H1 (cell line): ENCODE measurements at regions not wholly inside any gene's neighbourhood (a gene's known extent, or its start where the extent isn't known, plus 50 kb on each side); places are given as distances from the start of the nearest gene placed in this dataset.

Experiments used
- CTCF ChIA-PET: fragments of 300-600 bp; sonication (Branson Sonifier 250); formaldehyde crosslinking; loops from one replicate; lab custom pipeline; 2021; ENCODE audit not compliant: partially characterized antibody; lab: Charles Lee
- POLR2A ChIA-PET: fragments of 300-600 bp; sonication (Branson Sonifier 250); formaldehyde crosslinking; loops from one replicate; lab custom pipeline; 2021; ENCODE audit warnings: inconsistent platforms; ENCODE audit not compliant: partially characterized antibody; lab: Charles Lee
- DNase-seq, 2 experiments: peaks; one replicate each; pipeline versions ENCODE4 v3.0.0 to v3.0.0-alpha.2; 2010 to 2022; ENCODE audit warnings: low spot score in 2 of 2, low read depth in 1 of 2, mixed read lengths in 1 of 2
- FAIRE-seq: peaks from 2 replicates; lab custom pipeline; 2011; peaks lifted over from hg19 to GRCh38; lab: Jason Lieb, UNC
- H2AFZ ChIP-seq: 2 replicates; pipeline ENCODE4 v1.8.1; 2012; ENCODE audit warnings: low read length, inconsistent platforms
- H2AK5ac ChIP-seq: 2 replicates; pipeline ENCODE4 v1.6.1; 2013; ENCODE audit warnings: low read depth, low read length
- H2BK120ac ChIP-seq: replicated peaks from 2 replicates; pipeline ENCODE3; 2013; ENCODE audit warnings: low read depth, low read length, inconsistent platforms
- H2BK12ac ChIP-seq: 2 replicates; pipeline ENCODE4 v1.6.1; 2013; ENCODE audit warnings: low read depth, low read length
- H2BK15ac ChIP-seq: 2 replicates; pipeline ENCODE4 v1.6.1; 2013; ENCODE audit warnings: low read length
- H2BK20ac ChIP-seq: 2 replicates; pipeline ENCODE4 v1.6.1; 2013; ENCODE audit warnings: low read length
- H2BK5ac ChIP-seq: 2 replicates; pipeline ENCODE4 v1.6.1; 2013; ENCODE audit warnings: low read depth, low read length
- H3K14ac ChIP-seq: 2 replicates; pipeline ENCODE4 v1.6.1; 2013; ENCODE audit warnings: inconsistent platforms; ENCODE audit not compliant: insufficient read length
- H3K18ac ChIP-seq: 2 replicates; pipeline ENCODE4 v1.6.1; 2013; ENCODE audit warnings: low read length; ENCODE audit errors: extremely low read depth
- H3K23ac ChIP-seq: 2 replicates; pipeline ENCODE4 v1.6.1; 2013; ENCODE audit warnings: inconsistent platforms; ENCODE audit not compliant: insufficient read length
- H3K23me2 ChIP-seq: 2 replicates; pipeline ENCODE4 v1.6.1; 2013; ENCODE audit warnings: low read depth, low read length
- H3K27ac ChIP-seq: 2 replicates; pipeline ENCODE4 v1.6.1; 2011; ENCODE audit warnings: low read depth, low read length, inconsistent platforms
- H3K27me3 ChIP-seq, 4 experiments: replicated peaks in 1 of 4; 1 replicate in 1 of 4; 2 replicates in 3 of 4; pipeline versions ENCODE4 v1.6.1 to v1.8.1; 2011 to 2013; ENCODE audit warnings: low read length in 3 of 4, mild to moderate bottlenecking in 3 of 4, inconsistent platforms in 2 of 4, mixed read lengths in 2 of 4, moderate library complexity in 1 of 4; ENCODE audit not compliant: control insufficient read depth in 3 of 4, insufficient read depth in 3 of 4; ENCODE audit errors: extremely low read depth in 1 of 4
- H3K36me3 ChIP-seq, 4 experiments: 2 replicates each; pipeline versions ENCODE4 v1.6.1 to v1.8.1; 2011 to 2013; ENCODE audit warnings: mild to moderate bottlenecking in 4 of 4, low read length in 3 of 4, moderate library complexity in 2 of 4, control low read depth in 1 of 4, inconsistent platforms in 1 of 4; ENCODE audit not compliant: insufficient read depth in 4 of 4, control insufficient read depth in 2 of 4
- H3K4ac ChIP-seq: replicated peaks from 2 replicates; pipeline ENCODE3; 2013; ENCODE audit warnings: low read length, low read depth, mixed read lengths, inconsistent platforms; ENCODE audit not compliant: insufficient read length
- H3K4me1 ChIP-seq, 4 experiments: replicated peaks in 1 of 4; 1 replicate in 1 of 4; 2 replicates in 3 of 4; pipeline versions ENCODE4 v1.6.1 to v1.8.1; 2011 to 2013; ENCODE audit warnings: low read length in 3 of 4, inconsistent platforms in 2 of 4, mixed read lengths in 1 of 4; ENCODE audit not compliant: insufficient read depth in 4 of 4, control insufficient read depth in 3 of 4
- H3K4me2 ChIP-seq, 2 experiments: 2 replicates each; pipeline versions ENCODE4 v1.6.1 to v1.8.1; 2011 to 2013; ENCODE audit warnings: low read depth in 2 of 2, low read length in 2 of 2, control low read depth in 1 of 2, inconsistent platforms in 1 of 2, mild to moderate bottlenecking in 1 of 2; ENCODE audit not compliant: insufficient read depth in 1 of 2
- H3K4me3 ChIP-seq, 4 experiments: fragments of 200-600, 300-600 bp in 1 of 4; sonication (generic), shearing (Covaris generic), sonication (Bioruptor Twin) in 1 of 4; 2 replicates each; pipeline versions ENCODE4 v1.5.1 to v1.8.1; 2011 to 2016; ENCODE audit warnings: low read length in 4 of 4, low read depth in 3 of 4, control low read depth in 2 of 4, inconsistent platforms in 2 of 4, mild to moderate bottlenecking in 2 of 4, mixed read lengths in 1 of 4, moderate library complexity in 1 of 4; ENCODE audit not compliant: insufficient read depth in 2 of 4; ENCODE audit errors: extremely low read depth in 1 of 4
- H3K56ac ChIP-seq: replicated peaks from 2 replicates; pipeline ENCODE3; 2013; ENCODE audit warnings: low read depth, mild to moderate bottlenecking, mixed read lengths, low read length, inconsistent platforms; ENCODE audit not compliant: insufficient read length
- H3K79me1 ChIP-seq: 2 replicates; pipeline ENCODE4 v1.6.1; 2013; ENCODE audit warnings: low read depth, low read length, control low read depth
- H3K79me2 ChIP-seq, 2 experiments: 2 replicates each; pipeline versions ENCODE4 v1.6.1 to v1.8.1; 2012 to 2013; ENCODE audit warnings: low read length in 2 of 2, mild to moderate bottlenecking in 2 of 2, inconsistent platforms in 1 of 2; ENCODE audit not compliant: insufficient read depth in 2 of 2, control insufficient read depth in 1 of 2
- H3K9ac ChIP-seq, 4 experiments: replicated peaks in 1 of 4; 1 replicate in 1 of 4; 2 replicates in 3 of 4; pipeline versions ENCODE4 v1.6.1 to v1.8.1; 2011 to 2013; ENCODE audit warnings: low read depth in 3 of 4, low read length in 3 of 4, control low read depth in 2 of 4, mild to moderate bottlenecking in 2 of 4, moderate library complexity in 2 of 4, inconsistent platforms in 1 of 4; ENCODE audit errors: extremely low read depth in 1 of 4
- H3K9me3 ChIP-seq, 2 experiments: 2 replicates each; pipeline versions ENCODE4 v1.6.1 to v1.8.1; 2012 to 2013; ENCODE audit warnings: mild to moderate bottlenecking in 2 of 2, moderate library complexity in 2 of 2, control low read depth in 1 of 2, inconsistent platforms in 1 of 2, low read depth in 1 of 2, low read length in 1 of 2, mixed read lengths in 1 of 2; ENCODE audit not compliant: insufficient read depth in 2 of 2
- H4K20me1 ChIP-seq, 2 experiments: replicated peaks in 1 of 2; 2 replicates each; pipeline versions ENCODE3 to v1.8.1; 2011 to 2013; ENCODE audit warnings: inconsistent platforms in 2 of 2, low read length in 2 of 2, mild to moderate bottlenecking in 1 of 2; ENCODE audit not compliant: insufficient read depth in 2 of 2, control insufficient read depth in 1 of 2
- H4K5ac ChIP-seq: 2 replicates; pipeline ENCODE4 v1.6.1; 2013; ENCODE audit warnings: low read length, low read depth, mixed read lengths, inconsistent platforms; ENCODE audit not compliant: insufficient read length
- H4K8ac ChIP-seq: 2 replicates; pipeline ENCODE4 v1.8.0; 2013; ENCODE audit warnings: mild to moderate bottlenecking, moderate library complexity, low read length, inconsistent platforms; ENCODE audit not compliant: insufficient read depth; ENCODE audit errors: extremely low read depth
- H4K91ac ChIP-seq: replicated peaks from 2 replicates; pipeline ENCODE3; 2013; ENCODE audit warnings: low read length, mixed read lengths, inconsistent platforms; ENCODE audit not compliant: insufficient read length
- CHD2 ChIP-seq: IDR thresholded peaks from 2 replicates; pipeline ENCODE4 v1.6.1; 2012; ENCODE audit warnings: low read length, improper control_type of control experiment
- POLR2AphosphoS5 ChIP-seq: IDR thresholded peaks from 2 replicates; pipeline ENCODE4 v1.6.1; 2011; ENCODE audit warnings: low read depth, low read length
- WGBS, 2 experiments: shearing (Covaris generic) in 1 of 2; methylation state at CpG; one replicate each; pipeline versions ENCODE4 v1.1.6 to v1.1.7; 2013 to 2015; ENCODE audit warnings: low lambda C conversion rate in 2 of 2, mixed read lengths in 2 of 2, inconsistent platforms in 1 of 2, low coverage in 1 of 2, missing lambda C conversion rate in 1 of 2; ENCODE audit not compliant: insufficient replicate concordance in 2 of 2, insufficient coverage in 1 of 2, insufficient read length in 1 of 2; ENCODE audit errors: extremely low coverage in 1 of 2, missing lambda C conversion rate in 1 of 2; 5-methylcytosine and 5-hydroxymethylcytosine counted together

DNA sequence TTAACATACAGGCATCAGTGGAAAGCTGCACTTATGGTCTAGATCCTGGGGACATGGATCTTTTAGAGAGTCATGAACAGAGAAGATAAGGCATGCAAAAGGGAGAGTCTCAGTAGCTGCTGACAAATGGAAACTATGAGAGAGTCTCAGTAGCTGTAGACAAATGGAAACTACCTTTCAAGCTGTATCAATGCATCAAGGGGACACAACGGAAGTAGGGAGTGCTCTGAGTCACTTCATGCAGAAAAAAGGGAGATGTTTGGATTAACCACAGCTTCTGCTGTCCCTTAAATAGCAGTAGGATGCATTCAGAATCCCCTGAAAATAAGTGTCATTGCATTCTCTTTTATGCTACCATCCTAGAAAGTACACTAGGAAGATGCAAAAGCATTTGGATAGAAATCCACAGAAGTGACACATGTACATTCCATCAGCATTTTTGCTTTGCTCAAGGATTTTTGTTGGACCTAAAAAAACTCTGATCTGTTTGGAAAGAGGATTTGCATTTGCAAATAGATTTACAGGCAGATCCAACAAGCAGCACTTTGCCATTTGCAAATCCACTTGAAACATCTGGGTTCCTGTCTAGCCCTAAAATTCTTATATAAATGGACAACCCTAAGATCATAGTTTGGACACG is 227.5 kb upstream of the LMO3 start:
- Histone ChIP-seq H4K20me1 (no peaks in the 10 kb centered on the region), H3K79me1 (no peaks in the 10 kb centered on the region), H4K5ac (no peak overlapping the region), H2BK5ac (no peak overlapping the region), H3K36me3 (no peaks in the 10 kb centered on the region), H3K4ac (no peak overlapping the region), H3K9ac (no peak overlapping the region), H3K9me3 (no peaks in the 10 kb centered on the region)
- no peak for TF ChIP-seq CHD2
- no peak for TF ChIP-seq POLR2AphosphoS5
- TF ChIP-seq, all 59 proteins: peak for 0
- Histone ChIP-seq H2BK20ac (no peak overlapping the region), H3K27me3 (no peaks in the 10 kb centered on the region), H3K14ac (no peak overlapping the region), H2BK15ac (no peak overlapping the region), H2AFZ (no peak overlapping the region), H3K23me2 (peaks cover 2% of the 10 kb centered on the region; the same call in 1 of the 2 replicates), H3K18ac (no peak overlapping the region), H2BK12ac (no peak overlapping the region), H3K79me2 (no peaks in the 10 kb centered on the region), H4K8ac (no peak overlapping the region), H3K27ac (no peak overlapping the region), H3K23ac (no peak overlapping the region), H3K4me1 (peaks cover 0 to 3% (median under 1%) of the 10 kb centered on the region in 4 experiments; a peak in 1 of 7 replicates), H3K4me2 (no peak overlapping the region), H3K4me3 (no peak overlapping the region), H4K91ac (no peak overlapping the region), H3K56ac (no peak overlapping the region), H2BK120ac (no peak overlapping the region), H2AK5ac (no peak overlapping the region)
- 77% methylated on average over 2 of the region's 2 CpGs; no CpG with 5 or more reads in 1 of the 2 experiments for WGBS, 2 experiments
- POLR2A ChIA-PET = no interaction called here
- CTCF ChIA-PET = interaction anchor here (1.0 kb wide), 1 partner anchor 11 kb away, joined by 3 read pairs; no protein-coding TSS in a partner anchor
- DNase-seq (no peak), FAIRE-seq (no peak)
